HG02610 (cell line): ENCODE measurements at regions not wholly inside any gene's neighbourhood (a gene's known extent, or its start where the extent isn't known, plus 50 kb on each side); places are given as distances from the start of the nearest gene placed in this dataset.
"Not testable (repeated sequence)": the region's sequence is repeated elsewhere in the genome, so short reads cannot be mapped to it uniquely, and the experiment has no call there.

Experiments used
- ATAC-seq: cut with Tn5 transposase; IDR thresholded peaks from one replicate; pipeline ENCODE4 v1.9.1; 2021; ENCODE audit warnings: mild to moderate bottlenecking, moderate library complexity; ENCODE audit not compliant: unreplicated experiment

DNA sequence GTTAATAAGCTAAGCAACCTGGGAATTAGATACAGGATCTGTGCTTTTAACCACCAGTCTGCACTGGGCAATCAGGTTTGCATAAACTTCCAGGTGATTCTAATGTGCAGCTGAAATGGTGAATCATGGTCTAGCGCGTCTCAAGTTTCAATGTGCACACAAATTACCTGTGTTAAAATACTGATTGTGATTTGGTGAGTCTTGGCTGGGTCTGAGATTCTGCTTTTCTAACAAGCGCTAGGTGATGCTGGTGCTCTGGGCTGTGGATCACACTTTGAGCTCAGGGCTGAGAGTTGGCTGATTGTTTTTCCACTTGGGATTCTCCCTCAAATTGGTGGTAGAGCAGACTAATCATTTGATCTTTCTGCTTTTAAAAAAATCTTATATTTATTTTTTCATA lies 124.8 kb downstream of the C12orf75 start:
- no peak for ATAC-seq

GRCh38 chr12:105457026-105457425 lies 126.5 kb downstream of the C12orf75 start:
- no peak for ATAC-seq

GRCh38 chr12:105459760-105460330 lies 129.4 kb downstream of the C12orf75 start:
- ATAC-seq = no peak

- ATAC-seq = no peak
These were observed 130.9 kb downstream of the C12orf75 start for GRCh38 chr12:105461271-105461943.

GRCh38 chr12:105461944-105462762 lies 131.7 kb downstream of the C12orf75 start:
- no peak for ATAC-seq

DNA sequence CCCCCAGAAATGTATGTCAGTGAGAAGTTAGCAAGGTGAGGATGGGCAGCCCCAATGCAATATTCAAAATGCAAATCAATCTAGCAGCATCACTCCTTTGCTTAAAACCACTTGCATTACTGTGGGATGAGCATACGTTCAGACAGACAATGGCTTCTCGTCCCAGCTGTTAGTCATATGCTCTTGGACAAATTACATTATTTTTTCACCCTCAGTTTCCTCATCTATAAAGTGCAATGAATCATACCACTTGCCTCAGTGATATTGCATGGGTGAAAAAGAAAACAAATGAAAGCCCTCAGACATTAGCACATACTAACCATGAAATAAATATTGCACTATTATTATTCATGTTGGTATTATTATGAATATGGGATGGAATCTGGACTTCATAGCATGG lies 132.3 kb downstream of the C12orf75 start:
- ATAC-seq = no peak

DNA sequence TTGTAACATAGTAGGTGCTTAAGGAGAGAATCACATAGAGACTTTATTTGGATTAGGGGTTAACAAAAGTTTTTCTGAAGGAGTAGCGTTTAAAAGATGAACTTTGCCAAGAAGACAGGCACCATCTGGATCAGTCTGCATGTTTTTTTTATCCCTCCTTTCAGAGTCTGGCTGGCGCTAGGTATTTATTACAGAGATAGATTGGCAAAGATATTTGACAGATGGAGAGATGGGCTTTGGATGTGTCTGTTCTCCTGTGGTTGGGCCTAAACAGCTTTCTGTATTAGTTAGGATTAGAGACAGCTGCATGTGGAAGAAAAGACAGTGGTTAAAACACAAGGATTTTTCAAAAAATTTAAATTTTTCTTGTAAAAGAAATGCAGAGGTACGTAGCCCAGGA lies 133.9 kb downstream of the C12orf75 start:
- no peak for ATAC-seq

- no peak for ATAC-seq
These were observed 135.9 kb downstream of the C12orf75 start for GRCh38 chr12:105466231-105466900.

DNA sequence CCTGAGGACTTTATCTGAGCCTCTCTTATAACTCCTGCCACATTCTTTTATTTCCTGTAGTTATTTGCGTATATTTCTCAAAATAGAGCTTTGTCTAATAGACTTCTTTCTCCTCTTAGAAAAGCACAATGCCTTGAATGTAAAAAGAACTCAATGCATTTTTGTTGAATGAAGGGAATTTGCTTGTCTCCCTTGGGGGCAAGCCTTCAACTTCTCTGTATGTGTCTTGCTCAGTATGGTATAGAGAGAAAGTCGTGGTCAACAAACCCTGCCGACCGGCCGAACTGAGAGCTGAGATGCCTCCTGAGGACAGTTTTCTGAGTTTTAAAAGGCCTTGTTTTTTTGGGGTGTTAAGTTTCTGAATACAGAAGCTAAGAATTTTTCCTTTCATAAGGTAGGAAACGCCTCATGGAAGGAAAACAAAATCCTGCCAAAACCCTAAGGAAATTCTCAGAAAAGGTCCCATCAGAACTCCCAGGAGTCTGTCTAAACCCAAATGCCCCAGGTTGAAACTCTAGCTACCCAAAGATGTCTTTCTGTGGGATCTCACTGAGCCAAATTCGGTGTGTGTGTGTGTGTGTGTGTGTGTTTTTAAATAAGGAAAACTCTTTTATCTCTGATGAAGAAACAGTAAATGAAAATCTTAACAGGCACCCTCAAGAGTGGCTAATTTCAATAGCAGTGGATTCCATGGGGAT lies 136.6 kb downstream of the C12orf75 start:
- ATAC-seq = no peak

- no peak for ATAC-seq
These were observed 137.3 kb downstream of the C12orf75 start for GRCh38 chr12:105467710-105468366.

- no peak for ATAC-seq
These were observed 138.0 kb downstream of the C12orf75 start for GRCh38 chr12:105468464-105468863.

- ATAC-seq = no peak
These were observed 138.7 kb downstream of the C12orf75 start for GRCh38 chr12:105469211-105469610.

- no peak for ATAC-seq
These were observed 139.2 kb downstream of the C12orf75 start for GRCh38 chr12:105469701-105470100.

DNA sequence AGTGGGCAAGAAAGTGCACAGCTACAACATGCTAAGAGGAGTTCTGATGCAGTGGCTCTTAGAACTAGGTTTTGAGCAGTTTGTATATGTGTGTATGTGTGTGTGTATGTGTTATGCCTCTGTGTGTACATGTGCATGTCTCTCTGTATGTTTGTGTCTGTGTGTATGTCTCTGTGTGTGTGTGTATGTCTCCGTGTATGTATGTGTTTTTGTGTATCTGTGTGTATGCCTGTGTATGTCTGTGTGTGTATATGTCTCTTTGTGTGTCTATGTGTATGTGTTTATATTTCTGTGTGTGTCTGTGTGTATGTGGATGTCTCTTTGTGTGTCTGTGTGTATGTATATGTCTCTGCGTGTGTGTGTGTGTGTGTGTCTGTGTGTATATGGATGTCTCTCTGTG lies 139.6 kb downstream of the C12orf75 start:
- no peak for ATAC-seq

DNA sequence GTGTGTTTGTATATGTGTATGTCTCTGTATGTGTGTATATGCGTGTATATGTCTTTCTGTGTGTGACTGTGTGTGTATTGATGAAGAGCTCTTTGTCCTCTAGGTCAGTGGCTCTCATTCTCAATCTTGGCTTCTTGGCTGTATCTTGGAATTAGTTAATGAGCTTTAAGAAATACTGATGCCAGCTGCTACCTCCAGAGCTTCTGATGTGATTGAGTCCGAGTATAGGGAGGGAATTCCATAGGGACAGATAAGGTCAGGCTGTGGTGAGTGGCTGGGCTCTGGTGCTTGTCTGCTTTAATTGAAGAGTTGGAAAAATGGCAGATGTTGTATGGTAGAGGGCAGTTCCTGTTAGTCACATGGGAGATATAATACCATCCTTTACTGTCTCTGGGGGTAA lies 140.1 kb downstream of the C12orf75 start:
- no peak for ATAC-seq

DNA sequence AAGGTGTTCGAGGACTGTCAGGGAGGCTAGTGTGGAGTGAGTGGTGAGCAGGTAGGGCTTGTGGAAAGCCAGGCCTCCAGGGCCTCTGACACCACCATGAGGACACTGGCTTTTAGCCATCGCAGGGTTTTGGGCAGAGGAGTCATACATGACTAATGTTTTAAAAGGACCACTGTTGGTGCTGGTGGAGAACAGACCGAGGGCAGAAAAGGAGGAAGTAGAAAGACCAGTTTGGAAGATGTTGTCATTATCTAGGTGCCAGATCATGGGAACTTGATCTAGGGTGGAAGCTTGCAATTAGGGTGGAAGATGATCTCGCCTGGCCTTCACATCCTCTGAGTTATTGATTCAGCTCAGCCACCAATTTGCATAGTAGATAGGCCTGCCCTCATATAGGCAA lies 144.2 kb downstream of the C12orf75 start:
- ATAC-seq = no peak

GRCh38 chr12:105476616-105477015 lies 146.1 kb downstream of the C12orf75 start:
- ATAC-seq = no peak

- ATAC-seq = no peak
These were observed 147.4 kb downstream of the C12orf75 start for GRCh38 chr12:105477873-105478272.

DNA sequence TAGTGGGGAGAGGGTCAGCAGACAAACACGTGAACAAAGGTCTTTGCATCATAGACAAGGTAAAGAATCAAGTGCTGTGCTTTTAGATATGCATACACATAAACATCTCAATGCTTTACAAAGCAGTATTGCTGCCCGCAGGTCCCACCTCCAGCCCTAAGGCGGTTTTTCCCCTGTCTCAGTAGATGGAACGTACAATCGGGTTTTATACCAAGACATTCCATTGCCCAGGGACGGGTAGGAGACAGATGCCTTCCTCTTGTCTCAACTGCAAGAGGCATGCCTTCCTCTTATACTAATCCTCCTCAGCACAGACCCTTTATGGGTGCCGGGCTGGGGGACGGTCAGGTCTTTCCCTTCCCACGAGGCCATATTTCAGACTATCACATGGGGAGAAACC lies 148.3 kb downstream of the C12orf75 start:
- not testable (repeated sequence) for ATAC-seq

- ATAC-seq = no peak
These were observed 149.2 kb downstream of the C12orf75 start for GRCh38 chr12:105479710-105480109.
